ENCODE measurements at regions not wholly inside any gene's neighbourhood (a gene's known extent, or its start where the extent isn't known, plus 50 kb on each side); places are given as distances from the start of the nearest gene placed in this dataset.

DNA sequence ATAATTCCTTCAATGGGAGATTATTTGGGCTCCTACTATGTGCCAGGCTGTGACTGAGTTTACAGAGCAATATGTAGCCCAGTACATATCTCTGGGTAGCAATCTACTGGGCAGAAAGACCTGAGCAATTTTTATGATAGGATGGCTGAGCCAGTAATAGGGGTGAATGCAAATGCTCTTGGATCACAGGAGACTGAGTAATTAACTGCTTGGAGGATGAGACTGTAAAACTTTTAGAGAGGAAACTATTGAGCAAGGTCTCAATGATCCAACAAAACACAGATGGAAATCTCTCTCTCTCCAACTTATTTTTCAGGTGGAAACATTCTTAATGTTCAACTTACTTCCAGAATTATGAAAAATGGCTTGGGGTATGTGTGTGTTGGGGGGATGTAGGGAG is 402.2 kb downstream of the AEBP2 start:
- intact Hi-C loops (cut with micrococcal nuclease; ENCODE audit: unreplicated experiment) (no loop called here), in situ Hi-C loops (cut with HindIII; ENCODE audit: low pct_unique_long_range_greater_than_20kb, low sequenced_read_pairs) (no loop called here)
- no peak overlapping the region for H3K27ac ChIP-seq (ENCODE audit: low read length)
- H3K4me1 ChIP-seq (ENCODE audit: control insufficient read depth, insufficient read depth, low read length): no peaks in the 10 kb centered on the region
- no peaks in the 10 kb centered on the region for H3K36me3 ChIP-seq (ENCODE audit: control insufficient read depth, insufficient read depth, low read length)
- no peaks in the 10 kb centered on the region for H3K9me3 ChIP-seq (ENCODE audit: control insufficient read depth, insufficient read depth, low read depth, low read length)
- TF ChIP-seq, protein P1, sequence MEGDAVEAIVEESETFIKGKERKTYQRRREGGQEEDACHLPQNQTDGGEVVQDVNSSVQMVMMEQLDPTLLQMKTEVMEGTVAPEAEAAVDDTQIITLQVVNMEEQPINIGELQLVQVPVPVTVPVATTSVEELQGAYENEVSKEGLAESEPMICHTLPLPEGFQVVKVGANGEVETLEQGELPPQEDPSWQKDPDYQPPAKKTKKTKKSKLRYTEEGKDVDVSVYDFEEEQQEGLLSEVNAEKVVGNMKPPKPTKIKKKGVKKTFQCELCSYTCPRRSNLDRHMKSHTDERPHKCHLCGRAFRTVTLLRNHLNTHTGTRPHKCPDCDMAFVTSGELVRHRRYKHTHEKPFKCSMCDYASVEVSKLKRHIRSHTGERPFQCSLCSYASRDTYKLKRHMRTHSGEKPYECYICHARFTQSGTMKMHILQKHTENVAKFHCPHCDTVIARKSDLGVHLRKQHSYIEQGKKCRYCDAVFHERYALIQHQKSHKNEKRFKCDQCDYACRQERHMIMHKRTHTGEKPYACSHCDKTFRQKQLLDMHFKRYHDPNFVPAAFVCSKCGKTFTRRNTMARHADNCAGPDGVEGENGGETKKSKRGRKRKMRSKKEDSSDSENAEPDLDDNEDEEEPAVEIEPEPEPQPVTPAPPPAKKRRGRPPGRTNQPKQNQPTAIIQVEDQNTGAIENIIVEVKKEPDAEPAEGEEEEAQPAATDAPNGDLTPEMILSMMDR (IDR thresholded peaks at IDR 0.05): no peak
- no peak for ATAC-seq
- no TSS peak for BruUV-seq (replicated peaks)
- H3K27me3 ChIP-seq (ENCODE audit: control insufficient read depth, insufficient read depth, low read length): no peaks in the 10 kb centered on the region
- ChIA-PET POLR2A (no interaction called here), CTCF (no interaction called here)
- DNase-seq (ENCODE audit: low read depth, low spot score): no peak
- no peak overlapping the region for H3K4me3 ChIP-seq (ENCODE audit: low read depth in 2 of 2, low read length in 2 of 2)

DNA sequence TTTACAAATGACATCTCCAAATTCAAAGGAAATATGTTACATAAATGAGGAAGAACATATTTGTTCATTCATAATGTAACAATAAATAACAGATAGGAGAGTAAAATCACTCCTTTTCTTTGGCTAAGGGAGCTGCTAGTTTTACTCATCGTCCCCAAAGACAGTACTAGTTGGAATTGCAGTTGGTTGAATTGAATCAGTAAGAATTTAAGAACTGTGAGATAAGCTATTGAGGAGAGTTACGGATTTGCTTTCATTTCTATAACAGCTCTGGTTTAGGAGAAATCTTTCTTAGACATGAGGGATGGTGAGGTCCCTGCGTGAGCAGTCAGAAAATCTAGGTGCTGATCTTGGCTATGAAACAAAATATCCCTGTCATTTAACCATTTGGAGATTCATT is 402.8 kb downstream of the AEBP2 start:
- in situ Hi-C loops (cut with HindIII; ENCODE audit: low pct_unique_long_range_greater_than_20kb, low sequenced_read_pairs): no loop called here
- CTCF ChIA-PET: no interaction called here

More for the DNA sequence above, 402.8 kb downstream of the AEBP2 start:
- H3K4me1 ChIP-seq (ENCODE audit: control insufficient read depth, insufficient read depth, low read length): no peaks in the 10 kb centered on the region
- intact Hi-C loops (cut with micrococcal nuclease; ENCODE audit: unreplicated experiment): no loop called here
- POLR2A ChIA-PET: no interaction called here
- TF ChIP-seq SIN3A (IDR thresholded peaks at IDR 0.05; ENCODE audit: borderline replicate concordance, insufficient read depth, low read depth, low read length) (no peak), TCF7L2 (IDR thresholded peaks at IDR 0.05; ENCODE audit: low read depth, low read length) (no peak), POLR2AphosphoS5 (IDR thresholded peaks at IDR 0.05; ENCODE audit: low read depth, low read length) (no peak)
- TF ChIP-seq, protein P1 (IDR thresholded peaks at IDR 0.05): no peak
- TF ChIP-seq, protein P2, sequence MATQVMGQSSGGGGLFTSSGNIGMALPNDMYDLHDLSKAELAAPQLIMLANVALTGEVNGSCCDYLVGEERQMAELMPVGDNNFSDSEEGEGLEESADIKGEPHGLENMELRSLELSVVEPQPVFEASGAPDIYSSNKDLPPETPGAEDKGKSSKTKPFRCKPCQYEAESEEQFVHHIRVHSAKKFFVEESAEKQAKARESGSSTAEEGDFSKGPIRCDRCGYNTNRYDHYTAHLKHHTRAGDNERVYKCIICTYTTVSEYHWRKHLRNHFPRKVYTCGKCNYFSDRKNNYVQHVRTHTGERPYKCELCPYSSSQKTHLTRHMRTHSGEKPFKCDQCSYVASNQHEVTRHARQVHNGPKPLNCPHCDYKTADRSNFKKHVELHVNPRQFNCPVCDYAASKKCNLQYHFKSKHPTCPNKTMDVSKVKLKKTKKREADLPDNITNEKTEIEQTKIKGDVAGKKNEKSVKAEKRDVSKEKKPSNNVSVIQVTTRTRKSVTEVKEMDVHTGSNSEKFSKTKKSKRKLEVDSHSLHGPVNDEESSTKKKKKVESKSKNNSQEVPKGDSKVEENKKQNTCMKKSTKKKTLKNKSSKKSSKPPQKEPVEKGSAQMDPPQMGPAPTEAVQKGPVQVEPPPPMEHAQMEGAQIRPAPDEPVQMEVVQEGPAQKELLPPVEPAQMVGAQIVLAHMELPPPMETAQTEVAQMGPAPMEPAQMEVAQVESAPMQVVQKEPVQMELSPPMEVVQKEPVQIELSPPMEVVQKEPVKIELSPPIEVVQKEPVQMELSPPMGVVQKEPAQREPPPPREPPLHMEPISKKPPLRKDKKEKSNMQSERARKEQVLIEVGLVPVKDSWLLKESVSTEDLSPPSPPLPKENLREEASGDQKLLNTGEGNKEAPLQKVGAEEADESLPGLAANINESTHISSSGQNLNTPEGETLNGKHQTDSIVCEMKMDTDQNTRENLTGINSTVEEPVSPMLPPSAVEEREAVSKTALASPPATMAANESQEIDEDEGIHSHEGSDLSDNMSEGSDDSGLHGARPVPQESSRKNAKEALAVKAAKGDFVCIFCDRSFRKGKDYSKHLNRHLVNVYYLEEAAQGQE (IDR thresholded peaks at IDR 0.05; ENCODE audit: insufficient read depth in 1 of 2, low read depth in 2 of 2, low read length in 1 of 2): no peak
- BruUV-seq (replicated peaks): no TSS peak
- H3K36me3 ChIP-seq (ENCODE audit: control insufficient read depth, insufficient read depth, low read length): no peaks in the 10 kb centered on the region
- ATAC-seq (no peak), DNase-seq (ENCODE audit: low read depth, low spot score) (no peak)
- H3K27ac ChIP-seq (ENCODE audit: low read length): no peak overlapping the region
- H3K4me3 ChIP-seq (ENCODE audit: low read depth in 2 of 2, low read length in 2 of 2): no peak overlapping the region
- no peaks in the 10 kb centered on the region for H3K9me3 ChIP-seq (ENCODE audit: control insufficient read depth, insufficient read depth, low read depth, low read length)
- H3K27me3 ChIP-seq (ENCODE audit: control insufficient read depth, insufficient read depth, low read length): no peaks in the 10 kb centered on the region
